Right atrium auricular region (tissue), 2 donors: ENCODE measurements at regions not wholly inside any gene's neighbourhood (a gene's known extent, or its start where the extent isn't known, plus 50 kb on each side); places are given as distances from the start of the nearest gene placed in this dataset.

Experiments used
- DNase-seq: peaks from one replicate; pipeline ENCODE4 v3.0.0-alpha.2; 2019; ENCODE audit warnings: low spot score
- H3K27ac ChIP-seq, 2 donors: fragments of 200-600 bp; sonication (generic); 1 replicate in 1 of 2; 2 replicates in 1 of 2; pipeline ENCODE4 v1.5.1; 2016 to 2019
- H3K27me3 ChIP-seq, 2 donors: fragments of 200-600 bp; sonication (generic); one replicate each; pipeline versions ENCODE4 v1.5.1 to v1.6.0; 2017 to 2019
- H3K36me3 ChIP-seq: fragments of 200-600 bp; sonication (generic); one replicate; pipeline ENCODE4 v1.5.1; 2016
- H3K4me1 ChIP-seq, 2 donors: fragments of 200-600 bp; sonication (generic); one replicate each; pipeline versions ENCODE4 v1.5.1 to v1.6.0; 2017 to 2019
- H3K4me3 ChIP-seq, 2 donors: fragments of 200-600 bp; sonication (generic); 1 replicate in 1 of 2; 2 replicates in 1 of 2; pipeline ENCODE4 v1.5.1; 2017 to 2019; ENCODE audit warnings: mild to moderate bottlenecking in 1 of 2, moderate library complexity in 1 of 2
- H3K9me3 ChIP-seq, 2 donors: fragments of 200-600 bp; sonication (generic); one replicate each; pipeline ENCODE4 v1.5.1; 2019
- CTCF ChIP-seq, 2 donors: fragments of 200-600 bp; sonication (generic); IDR thresholded peaks; one replicate each; pipeline ENCODE4 v1.5.1; 2019; ENCODE audit warnings: antibody characterized with exemption in 2 of 2

- Histone ChIP-seq H3K27me3 (no peaks in the 10 kb centered on the region), H3K9me3 (no peaks in the 10 kb centered on the region), H3K4me1 (peaks cover 0 to 4% of the 10 kb centered on the region in 2 donors), H3K4me3 (peak overlapping the region; percentile 1 to 28), H3K27ac (peak overlapping the region; percentile 31 to 59), H3K36me3 (no peaks in the 10 kb centered on the region)
- no peak for TF ChIP-seq CTCF (IDR thresholded peaks at IDR 0.05)
- DNase-seq = no peak
Observed at GRCh38 chr5:93249651-93250289, 331.2 kb downstream of the NR2F1-AS1 start.

GRCh38 chr5:93247105-93247504, 333.9 kb downstream of the NR2F1-AS1 start:
- no peak for DNase-seq
- H3K9me3 ChIP-seq = no peaks in the 10 kb centered on the region
- TF ChIP-seq CTCF (IDR thresholded peaks at IDR 0.05) = no peak
- H3K36me3 ChIP-seq = no peaks in the 10 kb centered on the region
- peaks cover 0 to 4% of the 10 kb centered on the region in 2 donors for H3K4me1 ChIP-seq
- H3K4me3 ChIP-seq = no peak overlapping the region
- no peaks in the 10 kb centered on the region for H3K27me3 ChIP-seq
- H3K27ac ChIP-seq = no peak overlapping the region

GRCh38 chr5:93246090-93246855, 334.7 kb downstream of the NR2F1-AS1 start:
- Histone ChIP-seq H3K9me3 (no peaks in the 10 kb centered on the region), H3K36me3 (no peaks in the 10 kb centered on the region), H3K4me3 (no peak overlapping the region), H3K4me1 (peaks cover 0 to 4% of the 10 kb centered on the region in 2 donors), H3K27ac (no peak overlapping the region), H3K27me3 (no peaks in the 10 kb centered on the region)
- TF ChIP-seq CTCF (IDR thresholded peaks at IDR 0.05) = no peak
- DNase-seq = no peak

GRCh38 chr5:93245226-93245625, 335.8 kb downstream of the NR2F1-AS1 start:
- Histone ChIP-seq H3K27me3 (no peaks in the 10 kb centered on the region), H3K4me3 (no peak overlapping the region), H3K4me1 (peaks cover 0 to under 1% of the 10 kb centered on the region in 2 donors)

GRCh38 chr5:93243481-93243880, 337.5 kb downstream of the NR2F1-AS1 start:
- H3K4me1 ChIP-seq = no peaks in the 10 kb centered on the region
- no peak for TF ChIP-seq CTCF (IDR thresholded peaks at IDR 0.05)
- H3K4me3 ChIP-seq = no peak overlapping the region
- H3K9me3 ChIP-seq = no peaks in the 10 kb centered on the region
- H3K27me3 ChIP-seq = no peaks in the 10 kb centered on the region
- no peaks in the 10 kb centered on the region for H3K36me3 ChIP-seq
- H3K27ac ChIP-seq = no peak overlapping the region
- no peak for DNase-seq

More at GRCh38 chr5:93245226-93245625, 335.8 kb downstream of the NR2F1-AS1 start:
- Histone ChIP-seq H3K9me3 (no peaks in the 10 kb centered on the region), H3K27ac (no peak overlapping the region), H3K36me3 (no peaks in the 10 kb centered on the region)
- TF ChIP-seq CTCF (IDR thresholded peaks at IDR 0.05) = no peak
- no peak for DNase-seq
